ENCODE measurements at regions not wholly inside any gene's neighbourhood (a gene's known extent, or its start where the extent isn't known, plus 50 kb on each side); places are given as distances from the start of the nearest gene placed in this dataset.

GRCh38 chr13:65265988-65266387 lies 1964.1 kb downstream of the PCDH9 start:
- intact Hi-C loops (cut with micrococcal nuclease) = no loop called here
- H3K9ac ChIP-seq (ENCODE audit: low read depth, low read length) = no peak overlapping the region

More at GRCh38 chr13:65265988-65266387, 1964.1 kb downstream of the PCDH9 start:
- Histone ChIP-seq H3K4ac (ENCODE audit: low read depth, low read length) (no peak overlapping the region), H3K4me3 (ENCODE audit: insufficient read depth, low read depth, low read length) (no peak overlapping the region), H3K36me3 (ENCODE audit: control insufficient read depth, insufficient read depth, low read length) (no peaks in the 10 kb centered on the region), H3K9me3 (ENCODE audit: control insufficient read depth, insufficient read depth, low read length) (no peaks in the 10 kb centered on the region), H4K91ac (ENCODE audit: insufficient read depth, low read depth, low read length) (no peak overlapping the region), H4K20me1 (ENCODE audit: insufficient read depth, low read length) (no peaks in the 10 kb centered on the region), H3K14ac (replicated peaks; ENCODE audit: low read depth, low read length) (no peak overlapping the region), H2BK5ac (ENCODE audit: low read depth, low read length, poor library complexity, severe bottlenecking) (no peak overlapping the region), H3K56ac (ENCODE audit: extremely low read depth, insufficient read depth, low read length) (no peak overlapping the region), H4K5ac (ENCODE audit: low read depth, low read length) (no peak overlapping the region), H2AFZ (replicated peaks; ENCODE audit: low read length, poor library complexity) (no peak overlapping the region), H3K27me3 (ENCODE audit: control insufficient read depth, insufficient read depth, low read length) (no peaks in the 10 kb centered on the region), H2BK120ac (ENCODE audit: low read depth, low read length) (no peak overlapping the region), H2BK15ac (ENCODE audit: low read depth, low read length) (no peak overlapping the region), H3K23ac (ENCODE audit: low read depth, low read length) (no peak overlapping the region), H2AK5ac (ENCODE audit: low read depth, low read length) (no peak overlapping the region), H4K8ac (ENCODE audit: low read depth in 2 of 2, low read length in 2 of 2) (no peak overlapping the region), H3K4me2 (ENCODE audit: low read depth, low read length) (no peak overlapping the region), H3K18ac (ENCODE audit: low read depth, low read length) (no peak overlapping the region), H3K79me1 (ENCODE audit: low read depth in 1 of 2, low read length in 2 of 2) (no peaks in the 10 kb centered on the region), H2AK9ac (replicated peaks; ENCODE audit: low read depth, low read length, poor library complexity) (no peak overlapping the region), H3K27ac (ENCODE audit: insufficient read depth, low read length) (no peak overlapping the region), H2BK20ac (ENCODE audit: low read depth, low read length) (no peak overlapping the region), H3K9me1 (ENCODE audit: insufficient read depth, low read length) (0 out of 2 replicates have a peak, but pooled peaks cover 2% of the 10 kb centered on the region), H3K4me1 (ENCODE audit: control insufficient read depth, insufficient read depth, low read length) (no peaks in the 10 kb centered on the region)
- ChIA-PET POLR2A (ENCODE audit: unreplicated experiment) (no interaction called here), CTCF (no interaction called here)
- no peak for ATAC-seq (ENCODE audit: low read depth)
- no CpG with 5 or more reads among the region's 1 CpG for WGBS, 2 experiments (ENCODE audit: extremely low coverage in 2 of 2, insufficient read length in 1 of 2)
- no peak for TF ChIP-seq RCOR1 (IDR thresholded peaks at IDR 0.05; ENCODE audit: insufficient replicate concordance, low read length)
- in situ Hi-C loops (cut with MboI; ENCODE audit: low sequenced_read_pairs) (no loop called here), dilution Hi-C loops (cut with HindIII; ENCODE audit: low sequenced_read_pairs, unreplicated experiment) (no loop called here)
- no peak for DNase-seq
- no TSS peak for BruUV-seq (replicated peaks)
